Pancreas (tissue), 10 donors: ENCODE measurements at regions not wholly inside any gene's neighbourhood (a gene's known extent, or its start where the extent isn't known, plus 50 kb on each side); places are given as distances from the start of the nearest gene placed in this dataset.

ENCODE experiments used
- ATAC-seq, 4 donors: fragments of 200-7000 bp; cut with Tn5 transposase; one replicate each; pipeline versions ENCODE4 v1.8.0 to v1.9.1; 2020; ENCODE audit warnings: mild to moderate bottlenecking in 4 of 4, moderate library complexity in 4 of 4
- DNase-seq, 6 donors: peaks; one replicate each; pipeline ENCODE4 v3.0.0-alpha.2; 2020
- FAIRE-seq: peaks from 2 replicates; lab custom pipeline; 2012; peaks lifted over from hg19 to GRCh38; lab: Jason Lieb, UNC
- H3K27ac ChIP-seq, 4 donors: fragments of 200-600 bp; sonication (generic); 1 replicate in 3 of 4; 2 replicates in 1 of 4; pipeline versions ENCODE4 v1.5.0 to v1.8.0; 2020
- H3K27me3 ChIP-seq, 4 donors: fragments of 200-600 bp; one replicate each; pipeline ENCODE4 v1.8.0; 2021
- H3K36me3 ChIP-seq, 3 donors: fragments of 200-600 bp; sonication (generic) in 1 of 3; one replicate each; pipeline versions ENCODE4 v1.5.0 to v1.8.0; 2020 to 2021
- H3K4me1 ChIP-seq, 3 donors: fragments of 200-600 bp; one replicate each; pipeline ENCODE4 v1.8.0; 2021
- H3K4me3 ChIP-seq, 4 donors: fragments of 200-600 bp; sonication (generic) in 2 of 4; one replicate each; pipeline versions ENCODE4 v1.5.0 to v1.8.0; 2020 to 2021
- H3K9me3 ChIP-seq, 4 donors: fragments of 200-600 bp; one replicate each; pipeline ENCODE4 v1.8.0; 2021
- CTCF ChIP-seq, 4 donors: fragments of 200-600 bp; sonication (generic) in 3 of 4; IDR thresholded peaks; one replicate each; pipeline versions ENCODE4 v1.5.0 to v1.8.0; 2021; ENCODE audit warnings: antibody characterized with exemption in 4 of 4
- WGBS, 2 donors: extraction: QIAGEN DNeasy Blood & Tissue Kit; methylation state at CpG; one replicate each; pipeline ENCODE4 v1.1.7; 2013; 5-methylcytosine and 5-hydroxymethylcytosine counted together
- intact Hi-C, 3 donors: fragments of 100-400 bp; cut with DNase I; formaldehyde crosslinking; loops; one replicate each; pipeline versions ENCODE4 v1.11.1 to v1.14.2; 2022
- donor health status: healthy with polysubstance abuse.
- donor health status: DM: no; HTN: no; CAD: no; lungs with moderate emphysema.
- donor health status: DM: no; HTN: no; CAD: no.
- donor health status: control.
- donor health status: control.
- donor health status: Bipolar disorder and iron deficiency.
- donor health status: DM: yes; HTN: yes; CAD: no.
- donor health status: DM: no; HTN: no; CAD: no.
- donor health status: DM: no; HTN: no; CAD: no.
- donor health status: DM: yes; HTN: yes; CAD: no.

GRCh38 chr4:126448086-126448845 lies 1133.5 kb downstream of the FAT4 start:
- FAIRE-seq (no peak), DNase-seq (no peak), ATAC-seq (no peak)
- no peaks in the 10 kb centered on the region for H3K27me3 ChIP-seq
- no peak overlapping the region for H3K27ac ChIP-seq
- intact Hi-C loops: no loop called here
- 57 to 62% methylated on average over 7 of the region's 7 CpGs for WGBS, 2 donors
- H3K4me1 ChIP-seq: no peaks in the 10 kb centered on the region
- H3K36me3 ChIP-seq: no peaks in the 10 kb centered on the region
- no peak for TF ChIP-seq CTCF (IDR thresholded peaks at IDR 0.05)
- H3K9me3 ChIP-seq: no peaks in the 10 kb centered on the region
- no peak overlapping the region for H3K4me3 ChIP-seq

GRCh38 chr4:126451237-126451873 lies 1136.6 kb downstream of the FAT4 start:
- intact Hi-C loops: no loop called here
- no peak overlapping the region for H3K27ac ChIP-seq
- no peaks in the 10 kb centered on the region for H3K4me1 ChIP-seq
- H3K4me3 ChIP-seq: no peak overlapping the region
- no peak for FAIRE-seq
- 50 to 71% methylated on average over 2 of the region's 2 CpGs for WGBS, 2 donors
- no peaks in the 10 kb centered on the region for H3K9me3 ChIP-seq
- H3K36me3 ChIP-seq: no peaks in the 10 kb centered on the region
- ATAC-seq: no peak
- TF ChIP-seq CTCF (IDR thresholded peaks at IDR 0.05): no peak
- H3K27me3 ChIP-seq: no peaks in the 10 kb centered on the region
- no peak for DNase-seq

- no peak for DNase-seq
- Histone ChIP-seq H3K9me3 (no peaks in the 10 kb centered on the region), H3K27me3 (no peaks in the 10 kb centered on the region), H3K4me3 (no peak overlapping the region), H3K4me1 (no peaks in the 10 kb centered on the region), H3K36me3 (no peaks in the 10 kb centered on the region), H3K27ac (no peak overlapping the region)
- no peak for TF ChIP-seq CTCF (IDR thresholded peaks at IDR 0.05)
- no peak for FAIRE-seq
- intact Hi-C loops: no loop called here
- no peak for ATAC-seq
- 50 to 51% methylated on average over 4 of the region's 4 CpGs for WGBS, 2 donors
Observed at GRCh38 chr4:126455865-126456264, 1141.1 kb downstream of the FAT4 start.

- Histone ChIP-seq H3K9me3 (no peaks in the 10 kb centered on the region), H3K4me3 (no peak overlapping the region), H3K27me3 (no peaks in the 10 kb centered on the region), H3K36me3 (no peaks in the 10 kb centered on the region), H3K4me1 (no peaks in the 10 kb centered on the region), H3K27ac (no peak overlapping the region)
- DNase-seq (no peak), ATAC-seq (no peak), FAIRE-seq (no peak)
- 16 to 36% methylated on average over 1 of the region's 1 CpG for WGBS, 2 donors
- no peak for TF ChIP-seq CTCF (IDR thresholded peaks at IDR 0.05)
- intact Hi-C loops: no loop called here
Observed at GRCh38 chr4:126458993-126459392, 1144.2 kb downstream of the FAT4 start.

- FAIRE-seq (no peak), DNase-seq (no peak), ATAC-seq (no peak)
- WGBS, 2 donors: 42 to 45% methylated on average over 1 of the region's 1 CpG
- no peaks in the 10 kb centered on the region for H3K27me3 ChIP-seq
- intact Hi-C loops: no loop called here
- H3K4me3 ChIP-seq: no peak overlapping the region
- no peak for TF ChIP-seq CTCF (IDR thresholded peaks at IDR 0.05)
- H3K9me3 ChIP-seq: no peaks in the 10 kb centered on the region
- H3K27ac ChIP-seq: no peak overlapping the region
- no peaks in the 10 kb centered on the region for H3K36me3 ChIP-seq
- no peaks in the 10 kb centered on the region for H3K4me1 ChIP-seq
Observed at GRCh38 chr4:126465341-126465740, 1150.6 kb downstream of the FAT4 start.
